ENCODE measurements at regions not wholly inside any gene's neighbourhood (a gene's known extent, or its start where the extent isn't known, plus 50 kb on each side); places are given as distances from the start of the nearest gene placed in this dataset.

GRCh38 chr12:67916266-67916970 lies 72.8 kb upstream of the IFNG-AS1 start:
- DNase-seq (ENCODE audit: extremely low read depth, insufficient read length), result no peak
- Histone ChIP-seq H3K36me3 (ENCODE audit: control insufficient read depth, insufficient read depth, low read length) (no peaks in the 10 kb centered on the region), H3K27me3 (replicated peaks; ENCODE audit: control insufficient read depth, insufficient read depth, low read length) (no peaks in the 10 kb centered on the region), H3K4me3 (replicated peaks; ENCODE audit: low read depth, low read length) (no peak overlapping the region)
- TF ChIP-seq CTCF (IDR thresholded peaks at IDR 0.05; ENCODE audit: insufficient read depth, low read length, poor library complexity, severe bottlenecking), result no peak

- no peak for DNase-seq (ENCODE audit: extremely low read depth, insufficient read length)
- Histone ChIP-seq H3K27me3 (replicated peaks; ENCODE audit: control insufficient read depth, insufficient read depth, low read length) (no peaks in the 10 kb centered on the region), H3K4me3 (replicated peaks; ENCODE audit: low read depth, low read length) (no peak overlapping the region), H3K36me3 (ENCODE audit: control insufficient read depth, insufficient read depth, low read length) (no peaks in the 10 kb centered on the region)
- no peak for TF ChIP-seq CTCF (IDR thresholded peaks at IDR 0.05; ENCODE audit: insufficient read depth, low read length, poor library complexity, severe bottlenecking)
These were observed 71.4 kb upstream of the IFNG-AS1 start for GRCh38 chr12:67917811-67918210.

GRCh38 chr12:67918441-67918840 lies 70.8 kb upstream of the IFNG-AS1 start:
- DNase-seq (ENCODE audit: extremely low read depth, insufficient read length), result no peak
- no peak overlapping the region for H3K4me3 ChIP-seq (replicated peaks; ENCODE audit: low read depth, low read length)
- TF ChIP-seq CTCF (IDR thresholded peaks at IDR 0.05; ENCODE audit: insufficient read depth, low read length, poor library complexity, severe bottlenecking), result no peak
- no peaks in the 10 kb centered on the region for H3K36me3 ChIP-seq (ENCODE audit: control insufficient read depth, insufficient read depth, low read length)
- no peaks in the 10 kb centered on the region for H3K27me3 ChIP-seq (replicated peaks; ENCODE audit: control insufficient read depth, insufficient read depth, low read length)

- H3K36me3 ChIP-seq (ENCODE audit: control insufficient read depth, insufficient read depth, low read length), result no peaks in the 10 kb centered on the region
- DNase-seq (ENCODE audit: extremely low read depth, insufficient read length), result no peak
- H3K27me3 ChIP-seq (replicated peaks; ENCODE audit: control insufficient read depth, insufficient read depth, low read length), result no peaks in the 10 kb centered on the region
- no peak for TF ChIP-seq CTCF (IDR thresholded peaks at IDR 0.05; ENCODE audit: insufficient read depth, low read length, poor library complexity, severe bottlenecking)
- H3K4me3 ChIP-seq (replicated peaks; ENCODE audit: low read depth, low read length), result no peak overlapping the region
These were observed 69.8 kb upstream of the IFNG-AS1 start for GRCh38 chr12:67919406-67919805.

- TF ChIP-seq CTCF (IDR thresholded peaks at IDR 0.05; ENCODE audit: insufficient read depth, low read length, poor library complexity, severe bottlenecking), result no peak
- H3K4me3 ChIP-seq (replicated peaks; ENCODE audit: low read depth, low read length), result no peak overlapping the region
- no peak for DNase-seq (ENCODE audit: extremely low read depth, insufficient read length)
- H3K36me3 ChIP-seq (ENCODE audit: control insufficient read depth, insufficient read depth, low read length), result no peaks in the 10 kb centered on the region
- H3K27me3 ChIP-seq (replicated peaks; ENCODE audit: control insufficient read depth, insufficient read depth, low read length), result no peaks in the 10 kb centered on the region
These were observed 68.8 kb upstream of the IFNG-AS1 start for GRCh38 chr12:67920413-67920812.

GRCh38 chr12:67921286-67921685 lies 68.0 kb upstream of the IFNG-AS1 start:
- TF ChIP-seq CTCF (IDR thresholded peaks at IDR 0.05; ENCODE audit: insufficient read depth, low read length, poor library complexity, severe bottlenecking), result no peak
- Histone ChIP-seq H3K4me3 (replicated peaks; ENCODE audit: low read depth, low read length) (no peak overlapping the region), H3K36me3 (ENCODE audit: control insufficient read depth, insufficient read depth, low read length) (no peaks in the 10 kb centered on the region), H3K27me3 (replicated peaks; ENCODE audit: control insufficient read depth, insufficient read depth, low read length) (no peaks in the 10 kb centered on the region)
- DNase-seq (ENCODE audit: extremely low read depth, insufficient read length), result no peak
